Karpas-422 (cell line): ENCODE measurements at regions not wholly inside any gene's neighbourhood (a gene's known extent, or its start where the extent isn't known, plus 50 kb on each side); places are given as distances from the start of the nearest gene placed in this dataset.

ENCODE experiments used
- DNase-seq: peaks from one replicate; pipeline ENCODE4 v3.0.0-alpha.2; 2015
- H2AFZ ChIP-seq: fragments of 200-600 bp; sonication (generic); 2 replicates; pipeline ENCODE4 v1.6.1; 2014; ENCODE audit warnings: antibody characterized with exemption, low read length, mixed read lengths
- H3K27ac ChIP-seq: fragments of 200-600 bp; sonication (generic); 2 replicates; pipeline ENCODE4 v1.5.1; 2014; ENCODE audit warnings: mild to moderate bottlenecking, low read length, moderate library complexity
- H3K27me3 ChIP-seq: fragments of 200-600 bp; sonication (generic); 2 replicates; pipeline ENCODE4 v1.6.1; 2014; ENCODE audit warnings: low read length, mixed read lengths
- H3K36me3 ChIP-seq: fragments of 200-600 bp; sonication (generic); 2 replicates; pipeline ENCODE4 v1.6.1; 2014; ENCODE audit warnings: low read length, mixed read lengths; ENCODE audit not compliant: insufficient read depth
- H3K4me1 ChIP-seq: fragments of 200-600 bp; sonication (generic); 2 replicates; pipeline ENCODE4 v1.6.1; 2014; ENCODE audit warnings: mild to moderate bottlenecking, low read length, mixed read lengths
- H3K4me2 ChIP-seq: fragments of 200-600 bp; sonication (generic); 2 replicates; pipeline ENCODE4 v1.6.1; 2014; ENCODE audit warnings: low read length, low read depth, mild to moderate bottlenecking; ENCODE audit not compliant: poor library complexity, severe bottlenecking
- H3K4me3 ChIP-seq: fragments of 200-600 bp; sonication (generic); 2 replicates; pipeline ENCODE4 v1.5.1; 2014; ENCODE audit warnings: mild to moderate bottlenecking, antibody characterized with exemption, low read length, mixed read lengths
- H3K79me2 ChIP-seq: fragments of 200-600 bp; sonication (generic); 2 replicates; pipeline ENCODE4 v1.6.1; 2014; ENCODE audit warnings: mild to moderate bottlenecking, low read length, mixed read lengths
- H3K9ac ChIP-seq: fragments of 200-600 bp; sonication (generic); 2 replicates; pipeline ENCODE4 v1.6.0; 2014; ENCODE audit warnings: low read length
- H3K9me2 ChIP-seq: fragments of 200-600 bp; sonication (generic), shearing (Covaris generic); replicated peaks from 2 replicates; pipeline ENCODE4 v1.6.0; 2014; ENCODE audit warnings: mild to moderate bottlenecking, low read length, moderate library complexity; ENCODE audit not compliant: insufficient read depth
- H3K9me3 ChIP-seq: fragments of 300-700, 200-600 bp; sonication (generic); 2 replicates; pipeline ENCODE4 v1.6.1; 2014; ENCODE audit warnings: low read length, mixed read lengths
- H4K20me1 ChIP-seq: fragments of 200-600 bp; sonication (generic); 2 replicates; pipeline ENCODE4 v1.6.1; 2014; ENCODE audit warnings: mild to moderate bottlenecking, antibody characterized with exemption, low read length, low read depth; ENCODE audit not compliant: insufficient read depth

DNA sequence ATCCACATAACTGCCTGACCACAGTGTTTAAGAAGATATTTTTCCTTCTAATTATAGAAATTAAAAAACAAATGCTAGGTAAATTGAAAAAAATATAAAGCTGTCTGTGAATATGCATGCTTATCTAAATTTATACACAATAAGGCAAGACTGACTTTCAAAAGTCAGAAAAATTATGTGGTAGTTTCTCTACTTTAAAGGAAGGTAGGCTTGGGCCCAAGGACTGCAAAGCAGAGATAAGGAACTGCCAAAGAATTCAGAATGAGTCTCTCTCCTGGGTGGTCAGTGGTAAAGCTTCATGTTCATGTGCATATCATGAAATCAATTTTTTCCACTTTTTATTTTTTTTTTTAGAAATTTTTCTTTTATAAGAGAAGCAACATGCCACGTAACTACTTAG lies 998.6 kb downstream of the REEP3 start:
- no peaks in the 10 kb centered on the region for H4K20me1 ChIP-seq
- no peak for DNase-seq
- no peak overlapping the region for H3K4me2 ChIP-seq

DNA sequence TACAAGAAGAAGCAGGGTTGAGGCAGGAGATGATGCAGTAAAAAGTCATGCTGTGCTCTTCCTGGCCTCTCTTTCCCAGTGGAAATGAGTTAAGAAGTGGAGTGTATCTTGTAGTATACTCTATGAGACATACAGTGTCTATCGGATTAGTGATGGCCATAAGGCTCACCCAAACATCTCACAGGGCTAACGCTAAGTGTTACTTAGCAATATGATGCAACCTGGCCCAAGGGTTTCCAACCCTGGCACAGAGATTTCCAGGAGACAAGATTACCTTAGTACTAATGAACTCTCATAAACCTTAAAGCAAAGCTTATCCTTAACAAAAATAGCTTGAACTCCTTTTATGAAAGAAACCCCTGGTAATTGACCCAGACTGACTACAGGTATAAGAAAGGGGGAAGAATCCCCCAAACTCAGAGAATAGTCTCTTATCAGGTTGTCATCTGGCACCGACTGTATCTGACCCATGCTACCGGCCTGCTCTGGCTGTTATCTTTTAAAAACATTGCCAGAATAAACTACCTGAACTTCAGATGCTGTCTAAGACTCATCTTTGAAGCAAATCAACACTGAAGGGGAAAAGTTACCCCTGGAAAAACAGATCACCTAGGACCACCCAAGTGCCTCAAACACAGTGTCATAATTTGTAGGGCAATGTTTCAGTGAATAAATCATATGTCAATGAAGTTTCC lies 1002.0 kb downstream of the REEP3 start:
- Histone ChIP-seq H3K79me2 (no peaks in the 10 kb centered on the region), H3K9me3 (no peaks in the 10 kb centered on the region), H2AFZ (no peak overlapping the region), H3K9me2 (no peaks in the 10 kb centered on the region), H3K4me3 (no peak overlapping the region), H3K9ac (no peak overlapping the region), H3K27me3 (no peaks in the 10 kb centered on the region), H4K20me1 (no peaks in the 10 kb centered on the region), H3K27ac (no peak overlapping the region), H3K36me3 (no peaks in the 10 kb centered on the region), H3K4me2 (no peak overlapping the region), H3K4me1 (no peaks in the 10 kb centered on the region)
- DNase-seq = no peak

More for the DNA sequence above, 998.6 kb downstream of the REEP3 start:
- H3K79me2 ChIP-seq = no peaks in the 10 kb centered on the region
- H3K27ac ChIP-seq = no peak overlapping the region
- no peak overlapping the region for H2AFZ ChIP-seq
- H3K9ac ChIP-seq = no peak overlapping the region
- H3K9me3 ChIP-seq = no peaks in the 10 kb centered on the region
- no peak overlapping the region for H3K4me3 ChIP-seq
- H3K9me2 ChIP-seq = no peaks in the 10 kb centered on the region
- H3K36me3 ChIP-seq = no peaks in the 10 kb centered on the region
- H3K4me1 ChIP-seq = no peaks in the 10 kb centered on the region
- no peaks in the 10 kb centered on the region for H3K27me3 ChIP-seq

DNA sequence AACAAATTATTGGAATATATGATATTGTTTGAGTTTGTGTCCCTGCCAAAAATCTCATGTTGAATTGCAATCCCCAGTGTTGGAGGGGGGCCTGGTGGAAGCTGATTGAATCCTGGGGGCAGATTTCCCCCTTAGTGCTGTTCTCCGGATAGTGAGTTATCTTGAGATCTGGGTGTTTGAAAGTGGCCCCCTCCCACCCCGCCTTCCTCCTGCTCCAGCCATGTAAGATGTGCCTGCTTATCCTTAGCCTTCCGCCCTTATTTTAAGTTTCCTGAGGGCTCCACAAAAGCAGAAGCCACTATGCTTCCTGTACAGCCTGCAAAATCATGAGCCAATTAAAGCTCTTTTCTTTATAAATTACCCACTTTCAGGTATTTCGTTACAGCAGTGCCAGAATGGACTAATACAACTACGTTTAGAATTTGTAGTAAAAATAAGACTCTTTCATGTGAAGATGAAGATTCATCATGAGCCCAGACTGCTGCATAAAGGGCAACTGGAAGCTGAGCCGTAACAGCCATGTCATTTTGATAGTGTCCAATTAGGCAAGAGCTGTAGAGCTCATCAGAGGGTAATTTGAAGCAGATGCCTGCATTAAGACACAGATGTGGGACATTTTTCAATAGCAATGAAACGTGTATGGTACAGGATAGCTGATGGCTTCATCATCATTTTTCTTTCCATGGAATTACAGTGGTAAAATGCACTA lies 1007.2 kb downstream of the REEP3 start:
- no peak overlapping the region for H3K4me3 ChIP-seq
- no peak for DNase-seq
- H3K9ac ChIP-seq = no peak overlapping the region
- no peaks in the 10 kb centered on the region for H3K79me2 ChIP-seq
- no peaks in the 10 kb centered on the region for H3K9me3 ChIP-seq
- H3K27ac ChIP-seq = no peak overlapping the region
- no peaks in the 10 kb centered on the region for H3K27me3 ChIP-seq
- H3K4me1 ChIP-seq = no peaks in the 10 kb centered on the region
- no peaks in the 10 kb centered on the region for H3K9me2 ChIP-seq
- H2AFZ ChIP-seq = no peak overlapping the region
- no peak overlapping the region for H3K4me2 ChIP-seq
- H4K20me1 ChIP-seq = no peaks in the 10 kb centered on the region
- no peaks in the 10 kb centered on the region for H3K36me3 ChIP-seq

DNA sequence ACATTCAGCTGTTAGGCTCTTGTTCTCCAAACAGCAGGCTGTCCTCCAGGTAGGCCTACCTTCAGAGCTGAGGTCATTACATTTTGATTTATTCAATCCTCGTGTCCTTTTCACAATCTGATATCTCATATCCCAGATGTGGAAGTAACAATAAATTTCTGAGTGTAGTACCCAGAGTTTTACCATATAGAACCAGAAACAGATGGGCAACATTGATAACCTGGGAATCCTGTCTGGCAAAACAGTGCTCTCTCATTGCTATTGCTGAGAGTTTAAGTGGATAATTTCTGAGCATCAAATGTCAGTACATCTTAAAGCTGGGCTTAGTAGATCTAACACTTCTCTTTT lies 1007.8 kb downstream of the REEP3 start:
- no peak overlapping the region for H3K27ac ChIP-seq
- H3K36me3 ChIP-seq = no peaks in the 10 kb centered on the region
- H3K4me3 ChIP-seq = no peak overlapping the region
- H3K4me1 ChIP-seq = no peaks in the 10 kb centered on the region
- no peak for DNase-seq
- H3K9me3 ChIP-seq = no peaks in the 10 kb centered on the region
- no peaks in the 10 kb centered on the region for H3K9me2 ChIP-seq
- H3K9ac ChIP-seq = no peak overlapping the region
- no peaks in the 10 kb centered on the region for H3K27me3 ChIP-seq
- no peaks in the 10 kb centered on the region for H3K79me2 ChIP-seq
- H3K4me2 ChIP-seq = no peak overlapping the region
- H2AFZ ChIP-seq = no peak overlapping the region
- no peaks in the 10 kb centered on the region for H4K20me1 ChIP-seq

DNA sequence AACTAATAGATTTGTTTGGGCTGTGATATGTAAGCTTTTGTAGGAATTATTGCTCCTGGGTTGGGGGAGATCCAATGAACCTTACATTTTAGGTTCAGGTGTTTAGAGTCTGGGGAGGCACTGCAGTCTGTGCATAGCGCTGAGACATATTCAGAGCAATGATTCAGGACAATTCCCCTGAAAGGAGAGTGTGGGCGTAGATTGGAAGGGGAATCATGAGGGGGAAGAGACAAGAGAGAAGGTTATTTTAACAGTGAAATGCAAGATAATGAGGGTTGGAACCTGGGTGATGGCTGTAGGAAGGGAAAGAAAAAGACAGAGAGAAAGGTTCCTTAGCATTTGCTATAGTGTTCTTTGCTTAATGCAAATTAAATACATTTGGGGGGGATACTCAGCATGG lies 1013.4 kb downstream of the REEP3 start:
- Histone ChIP-seq H3K4me2 (no peak overlapping the region), H3K4me3 (no peak overlapping the region), H3K9ac (no peak overlapping the region), H3K79me2 (no peaks in the 10 kb centered on the region), H4K20me1 (no peaks in the 10 kb centered on the region), H3K27me3 (no peaks in the 10 kb centered on the region), H2AFZ (no peak overlapping the region), H3K36me3 (no peaks in the 10 kb centered on the region), H3K4me1 (no peaks in the 10 kb centered on the region), H3K27ac (no peak overlapping the region), H3K9me3 (no peaks in the 10 kb centered on the region), H3K9me2 (no peaks in the 10 kb centered on the region)
- no peak for DNase-seq

DNA sequence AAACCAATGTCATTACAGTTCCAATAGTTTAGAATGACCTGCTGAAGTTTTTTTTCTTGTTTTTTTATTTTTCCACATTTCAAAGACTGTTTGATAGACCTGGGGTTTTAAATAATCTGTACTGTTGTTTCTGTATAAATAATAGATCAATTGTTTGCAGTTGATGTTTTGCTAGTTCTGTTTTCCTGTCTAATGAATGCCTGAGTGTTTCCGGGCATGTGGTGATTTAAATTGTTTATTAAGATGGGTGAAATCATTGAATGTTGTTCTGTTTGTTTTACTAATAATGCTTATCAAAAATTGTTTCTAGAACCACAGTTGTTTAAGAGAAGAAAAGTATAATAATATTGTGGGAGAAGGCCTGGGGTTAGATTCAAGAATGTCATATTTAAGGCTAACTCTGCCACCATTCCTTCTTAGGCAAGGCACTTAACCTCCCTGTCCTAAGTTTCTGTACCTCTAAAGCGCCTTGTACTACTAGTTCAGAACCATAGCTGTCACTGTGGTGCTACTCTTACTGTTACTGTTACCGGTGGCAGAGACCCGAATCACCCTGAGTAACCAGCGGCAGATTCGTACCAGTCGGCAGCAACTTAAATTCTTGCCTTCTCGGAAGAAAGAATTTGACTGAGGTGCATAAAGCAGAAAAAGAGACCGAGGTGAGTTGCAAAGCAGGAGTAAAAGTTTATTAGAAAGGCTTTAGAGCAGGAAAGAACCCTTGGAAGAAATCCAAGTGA lies 1014.1 kb downstream of the REEP3 start:
- Histone ChIP-seq H2AFZ (no peak overlapping the region), H3K79me2 (no peaks in the 10 kb centered on the region), H3K27me3 (no peaks in the 10 kb centered on the region), H3K36me3 (no peaks in the 10 kb centered on the region), H3K4me3 (no peak overlapping the region), H4K20me1 (no peaks in the 10 kb centered on the region), H3K9me3 (no peaks in the 10 kb centered on the region), H3K9me2 (no peaks in the 10 kb centered on the region), H3K4me1 (no peaks in the 10 kb centered on the region), H3K27ac (no peak overlapping the region), H3K4me2 (no peak overlapping the region), H3K9ac (no peak overlapping the region)
- DNase-seq = no peak

DNA sequence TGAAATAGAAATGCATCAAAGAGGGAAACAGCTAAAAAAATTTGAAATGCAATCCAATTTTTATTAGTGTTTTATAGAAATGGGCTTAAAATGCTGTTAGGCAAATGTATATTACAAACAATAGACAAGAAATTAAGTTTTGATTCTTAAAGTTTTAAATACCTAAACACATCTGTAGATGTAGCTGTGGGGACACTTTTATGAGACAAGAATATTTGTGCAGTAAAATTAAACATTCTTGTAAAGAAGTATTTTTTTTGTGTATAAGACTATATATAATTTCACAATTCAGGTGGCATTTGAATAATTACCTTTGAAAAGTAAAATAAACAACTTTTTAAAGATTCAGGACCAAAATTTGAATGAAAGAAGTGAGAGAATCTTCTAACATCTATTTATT lies 1015.9 kb downstream of the REEP3 start:
- H3K4me2 ChIP-seq = no peak overlapping the region
- H2AFZ ChIP-seq = no peak overlapping the region
- H3K9ac ChIP-seq = no peak overlapping the region
- no peaks in the 10 kb centered on the region for H3K9me2 ChIP-seq
- H3K27me3 ChIP-seq = no peaks in the 10 kb centered on the region
- DNase-seq = no peak
- H3K79me2 ChIP-seq = no peaks in the 10 kb centered on the region
- no peaks in the 10 kb centered on the region for H3K36me3 ChIP-seq
- H4K20me1 ChIP-seq = no peaks in the 10 kb centered on the region
- no peak overlapping the region for H3K4me3 ChIP-seq
- H3K9me3 ChIP-seq = no peaks in the 10 kb centered on the region
- no peaks in the 10 kb centered on the region for H3K4me1 ChIP-seq
- no peak overlapping the region for H3K27ac ChIP-seq

DNA sequence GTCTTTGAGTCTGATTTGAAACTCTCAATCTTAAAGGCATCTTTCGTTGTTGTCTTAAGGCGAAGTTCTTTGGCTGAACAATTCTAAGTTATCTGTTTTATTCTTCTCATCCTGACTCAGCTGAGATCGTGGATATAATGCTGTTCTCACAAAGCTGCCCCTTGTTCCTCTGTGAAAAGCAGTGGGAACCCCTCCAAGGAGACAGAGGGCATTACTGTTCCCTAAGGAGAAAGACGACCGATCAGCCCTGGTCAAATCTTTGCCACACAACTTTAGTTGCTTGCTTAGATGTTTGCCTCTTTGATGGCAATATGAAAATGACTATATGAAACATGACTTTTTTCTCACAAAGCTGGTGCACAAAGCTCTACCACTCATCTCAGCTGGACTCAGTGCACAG lies 1016.7 kb downstream of the REEP3 start:
- H4K20me1 ChIP-seq = no peaks in the 10 kb centered on the region
- no peaks in the 10 kb centered on the region for H3K27me3 ChIP-seq
- DNase-seq = no peak
- no peak overlapping the region for H3K4me3 ChIP-seq
- H3K36me3 ChIP-seq = no peaks in the 10 kb centered on the region
- no peaks in the 10 kb centered on the region for H3K79me2 ChIP-seq
- no peak overlapping the region for H2AFZ ChIP-seq
- no peak overlapping the region for H3K9ac ChIP-seq
- H3K9me2 ChIP-seq = no peaks in the 10 kb centered on the region
- no peak overlapping the region for H3K27ac ChIP-seq
- no peak overlapping the region for H3K4me2 ChIP-seq
- no peaks in the 10 kb centered on the region for H3K4me1 ChIP-seq
- H3K9me3 ChIP-seq = no peaks in the 10 kb centered on the region
